ENCODE measurements at regions not wholly inside any gene's neighbourhood (a gene's known extent, or its start where the extent isn't known, plus 50 kb on each side); places are given as distances from the start of the nearest gene placed in this dataset.

DNA sequence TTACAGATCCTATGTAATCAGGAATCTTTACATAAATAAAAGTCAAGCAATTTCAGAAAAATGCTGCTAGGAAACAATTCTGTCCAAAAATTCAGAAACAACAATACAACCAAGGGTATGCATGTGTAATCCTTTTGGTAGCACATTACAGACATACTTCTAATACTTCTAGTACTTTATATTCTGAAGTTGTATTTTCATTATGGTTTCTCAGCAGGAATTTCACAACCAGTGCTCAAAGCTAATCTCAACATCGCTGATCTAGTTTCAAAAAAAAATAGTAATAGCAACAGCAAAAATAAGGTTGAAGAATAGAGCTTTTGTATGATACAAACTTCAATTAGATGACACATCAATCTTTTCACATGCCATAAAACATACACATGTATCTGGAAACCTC lies 545.2 kb downstream of the LTN1 start:
- Histone ChIP-seq H3K27ac (ENCODE audit: low read depth in 1 of 2, low read length in 2 of 2) (no peak overlapping the region), H3K4me2 (replicated peaks; ENCODE audit: extremely low read depth, low read length, poor library complexity, severe bottlenecking) (no peak overlapping the region), H2AFZ (ENCODE audit: insufficient read depth, low read depth, low read length, poor library complexity, severe bottlenecking) (no peak overlapping the region), H3K36me3 (replicated peaks in 1 of 2; ENCODE audit: control insufficient read depth in 1 of 2, insufficient read depth in 2 of 2, low read length in 2 of 2) (no peaks in the 10 kb centered on the region), H3K79me2 (ENCODE audit: insufficient read depth, low read length) (no peaks in the 10 kb centered on the region), H3K9me3 (replicated peaks in 1 of 2; ENCODE audit: control insufficient read depth in 1 of 2, insufficient read depth in 1 of 2, low read length in 2 of 2) (peaks cover 0 to 2% of the 10 kb centered on the region in 2 donors), H3K4me3 (replicated peaks in 1 of 3; ENCODE audit: low read depth in 2 of 3, low read length in 3 of 3) (no peak overlapping the region), H3K27me3 (ENCODE audit: control insufficient read depth in 2 of 2, insufficient read depth in 2 of 2, low read length in 2 of 2) (no peaks in the 10 kb centered on the region), H4K20me1 (ENCODE audit: insufficient read depth, low read length) (no peaks in the 10 kb centered on the region), H3K4me1 (ENCODE audit: control insufficient read depth in 1 of 2, insufficient read depth in 2 of 2, low read length in 2 of 2) (no peaks in the 10 kb centered on the region), H3K9ac (ENCODE audit: insufficient read depth, low read length, poor library complexity, severe bottlenecking) (no peak overlapping the region)
- TF ChIP-seq, protein P1, sequence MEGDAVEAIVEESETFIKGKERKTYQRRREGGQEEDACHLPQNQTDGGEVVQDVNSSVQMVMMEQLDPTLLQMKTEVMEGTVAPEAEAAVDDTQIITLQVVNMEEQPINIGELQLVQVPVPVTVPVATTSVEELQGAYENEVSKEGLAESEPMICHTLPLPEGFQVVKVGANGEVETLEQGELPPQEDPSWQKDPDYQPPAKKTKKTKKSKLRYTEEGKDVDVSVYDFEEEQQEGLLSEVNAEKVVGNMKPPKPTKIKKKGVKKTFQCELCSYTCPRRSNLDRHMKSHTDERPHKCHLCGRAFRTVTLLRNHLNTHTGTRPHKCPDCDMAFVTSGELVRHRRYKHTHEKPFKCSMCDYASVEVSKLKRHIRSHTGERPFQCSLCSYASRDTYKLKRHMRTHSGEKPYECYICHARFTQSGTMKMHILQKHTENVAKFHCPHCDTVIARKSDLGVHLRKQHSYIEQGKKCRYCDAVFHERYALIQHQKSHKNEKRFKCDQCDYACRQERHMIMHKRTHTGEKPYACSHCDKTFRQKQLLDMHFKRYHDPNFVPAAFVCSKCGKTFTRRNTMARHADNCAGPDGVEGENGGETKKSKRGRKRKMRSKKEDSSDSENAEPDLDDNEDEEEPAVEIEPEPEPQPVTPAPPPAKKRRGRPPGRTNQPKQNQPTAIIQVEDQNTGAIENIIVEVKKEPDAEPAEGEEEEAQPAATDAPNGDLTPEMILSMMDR (IDR thresholded peaks at IDR 0.05): no peak
- H3K27ac Mint-ChIP-seq: no peak overlapping the region
- H3K27me3 Mint-ChIP-seq (ENCODE audit: low read depth in 3 of 3): no peaks in the 10 kb centered on the region
- H3K4me3 Mint-ChIP-seq: no peak overlapping the region
- H3K36me3 Mint-ChIP-seq: no peaks in the 10 kb centered on the region
- no peak for DNase-seq
- no CpG with 5 or more reads among the region's 1 CpG for WGBS (ENCODE audit: insufficient coverage)
- peaks cover 0 to 10% (median 7%) of the 10 kb centered on the region in 7 donors for H3K9me3 Mint-ChIP-seq
- intact Hi-C loops (cut with micrococcal nuclease): no loop called here
- no peaks in the 10 kb centered on the region for H3K4me1 Mint-ChIP-seq

DNA sequence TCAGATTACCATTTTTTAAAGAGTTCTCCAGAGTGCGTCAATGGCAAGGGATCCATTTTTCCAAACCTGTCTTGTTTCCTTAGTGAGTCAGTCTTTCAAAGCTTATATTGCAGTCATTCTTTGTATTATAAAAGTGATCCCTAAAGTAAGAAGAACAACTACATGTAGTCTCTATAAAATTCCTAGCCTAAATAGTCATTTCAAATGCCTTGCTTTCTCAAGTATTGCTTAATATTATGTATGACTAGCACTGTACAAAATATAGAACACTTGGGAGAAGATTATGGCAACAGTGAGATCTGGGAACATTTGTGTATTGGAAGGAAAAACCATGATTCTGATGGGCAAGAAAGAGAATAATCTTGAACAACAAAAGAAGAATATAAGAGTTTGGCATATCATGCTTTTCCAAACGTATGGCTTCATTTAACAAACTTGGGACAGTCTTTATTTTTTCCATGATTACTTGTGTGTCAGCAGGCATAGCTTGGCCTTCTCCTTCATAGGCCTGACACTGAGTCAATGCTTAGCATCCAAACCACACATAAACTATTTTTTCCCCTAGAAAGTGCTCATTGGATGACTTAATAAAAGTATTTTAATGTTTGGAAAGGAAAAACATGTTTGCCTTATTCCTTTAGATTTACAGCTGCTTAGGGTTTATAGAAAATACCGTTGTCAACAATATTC lies 547.4 kb downstream of the LTN1 start:
- no peaks in the 10 kb centered on the region for H3K4me1 ChIP-seq (ENCODE audit: control insufficient read depth in 1 of 2, insufficient read depth in 2 of 2, low read length in 2 of 2)

More for the DNA sequence above, 547.4 kb downstream of the LTN1 start:
- Histone ChIP-seq H3K79me2 (ENCODE audit: insufficient read depth, low read length) (no peaks in the 10 kb centered on the region), H3K4me2 (replicated peaks; ENCODE audit: extremely low read depth, low read length, poor library complexity, severe bottlenecking) (no peak overlapping the region), H3K9ac (ENCODE audit: insufficient read depth, low read length, poor library complexity, severe bottlenecking) (no peak overlapping the region), H3K4me3 (replicated peaks in 1 of 3; ENCODE audit: low read depth in 2 of 3, low read length in 3 of 3) (no peak overlapping the region), H2AFZ (ENCODE audit: insufficient read depth, low read depth, low read length, poor library complexity, severe bottlenecking) (no peak overlapping the region), H3K27ac (ENCODE audit: low read depth in 1 of 2, low read length in 2 of 2) (no peak overlapping the region), H4K20me1 (ENCODE audit: insufficient read depth, low read length) (no peaks in the 10 kb centered on the region), H3K36me3 (replicated peaks in 1 of 2; ENCODE audit: control insufficient read depth in 1 of 2, insufficient read depth in 2 of 2, low read length in 2 of 2) (no peaks in the 10 kb centered on the region), H3K9me3 (replicated peaks in 1 of 2; ENCODE audit: control insufficient read depth in 1 of 2, insufficient read depth in 1 of 2, low read length in 2 of 2) (no peaks in the 10 kb centered on the region), H3K27me3 (ENCODE audit: control insufficient read depth in 2 of 2, insufficient read depth in 2 of 2, low read length in 2 of 2) (no peaks in the 10 kb centered on the region)
- no peaks in the 10 kb centered on the region for H3K27me3 Mint-ChIP-seq (ENCODE audit: low read depth in 3 of 3)
- no peaks in the 10 kb centered on the region for H3K4me1 Mint-ChIP-seq
- no peak for DNase-seq
- intact Hi-C loops (cut with micrococcal nuclease): no loop called here
- no CpG with 5 or more reads among the region's 3 CpGs for WGBS (ENCODE audit: insufficient coverage)
- no peak overlapping the region for H3K4me3 Mint-ChIP-seq
- H3K36me3 Mint-ChIP-seq: no peaks in the 10 kb centered on the region
- TF ChIP-seq, protein P1 (IDR thresholded peaks at IDR 0.05): no peak
- peaks cover 0 to 10% (median 4%) of the 10 kb centered on the region in 7 donors for H3K9me3 Mint-ChIP-seq
- no peak overlapping the region for H3K27ac Mint-ChIP-seq
